ENCODE measurements at regions not wholly inside any gene's neighbourhood (a gene's known extent, or its start where the extent isn't known, plus 50 kb on each side); places are given as distances from the start of the nearest gene placed in this dataset.

GRCh38 chr3:189099031-189099471 is 72.7 kb upstream of the TPRG1 start:
- H3K27ac ChIP-seq: peak overlapping the region in 2 of 3 donors; percentile 64
- whole genome bisulfite sequencing, 2 donors: 85% methylated on average over 12 of the region's 12 CpGs
- H3K36me3 ChIP-seq: no peaks in the 10 kb centered on the region
- DNase-seq: peak; percentile 42 to 44
- TF ChIP-seq POLR2A (IDR thresholded peaks at IDR 0.05) (no peak), CTCF (IDR thresholded peaks at IDR 0.05) (no peak)
- H3K9me3 ChIP-seq: no peaks in the 10 kb centered on the region
- no peak overlapping the region for H3K4me3 ChIP-seq (replicated peaks in 1 of 3)
- intact Hi-C loops (cut with DNase I): no loop called here
- H3K27me3 ChIP-seq: no peaks in the 10 kb centered on the region
- peaks cover 0 to 22% of the 10 kb centered on the region in 2 donors for H3K4me1 ChIP-seq

- H3K9me3 ChIP-seq: no peaks in the 10 kb centered on the region
- peak overlapping the region; percentile 52 to 64 (median 64) for H3K27ac ChIP-seq
- intact Hi-C loops (cut with DNase I): no loop called here
- no peaks in the 10 kb centered on the region for H3K27me3 ChIP-seq
- no peak for TF ChIP-seq POLR2A (IDR thresholded peaks at IDR 0.05)
- no peak for TF ChIP-seq CTCF (IDR thresholded peaks at IDR 0.05)
- WGBS, 2 donors: 46 to 63% methylated on average over 12 of the region's 12 CpGs
- peak; percentile 14 to 24 for DNase-seq
- H3K4me1 ChIP-seq: peaks cover 0 to 22% of the 10 kb centered on the region in 2 donors
- no peaks in the 10 kb centered on the region for H3K36me3 ChIP-seq
- no peak overlapping the region for H3K4me3 ChIP-seq (replicated peaks in 1 of 3)
These were observed 72.1 kb upstream of the TPRG1 start for GRCh38 chr3:189099505-189100290.

GRCh38 chr3:189100866-189101265 is 70.9 kb upstream of the TPRG1 start:
- intact Hi-C loops (cut with DNase I): no loop called here

GRCh38 chr3:189101594-189101993 is 70.2 kb upstream of the TPRG1 start:
- H3K4me3 ChIP-seq (replicated peaks in 1 of 3): no peak overlapping the region
- no peaks in the 10 kb centered on the region for H3K36me3 ChIP-seq
- H3K4me1 ChIP-seq: peaks cover 0 to 13% of the 10 kb centered on the region in 2 donors
- no peak for DNase-seq
- H3K27ac ChIP-seq: no peak overlapping the region
- no peaks in the 10 kb centered on the region for H3K27me3 ChIP-seq
- no peaks in the 10 kb centered on the region for H3K9me3 ChIP-seq
- no peak for TF ChIP-seq POLR2A (IDR thresholded peaks at IDR 0.05)
- intact Hi-C loops (cut with DNase I): no loop called here
- WGBS, 2 donors: 94 to 95% methylated on average over 2 of the region's 2 CpGs

More at GRCh38 chr3:189100866-189101265, 70.9 kb upstream of the TPRG1 start:
- Histone ChIP-seq H3K27me3 (no peaks in the 10 kb centered on the region), H3K4me3 (replicated peaks in 1 of 3) (no peak overlapping the region), H3K4me1 (peaks cover 0 to 20% of the 10 kb centered on the region in 2 donors), H3K27ac (peak overlapping the region in 1 of 3 donors; percentile 64), H3K9me3 (no peaks in the 10 kb centered on the region), H3K36me3 (no peaks in the 10 kb centered on the region)
- 94 to 97% methylated on average over 2 of the region's 2 CpGs for WGBS, 2 donors
- DNase-seq: no peak
- no peak for TF ChIP-seq POLR2A (IDR thresholded peaks at IDR 0.05)
- TF ChIP-seq CTCF (IDR thresholded peaks at IDR 0.05): no peak

DNA sequence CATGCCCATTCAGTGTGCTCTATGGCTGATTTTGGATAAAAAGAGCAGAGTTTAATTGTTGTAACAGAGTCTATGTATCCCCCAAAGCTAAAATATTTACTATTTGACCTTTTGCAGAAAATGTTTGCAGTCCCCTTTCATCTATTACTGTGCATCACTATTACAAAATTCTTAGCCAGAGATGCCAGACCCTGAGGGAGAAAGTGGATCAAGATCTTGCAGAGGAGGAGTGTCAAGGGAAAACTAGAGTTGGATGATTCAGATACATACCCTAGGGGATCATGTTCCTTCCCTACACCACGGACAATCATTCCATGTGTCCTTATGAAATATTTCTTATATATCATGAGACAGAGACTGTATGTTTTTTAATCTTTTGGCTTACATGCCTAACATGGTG is 68.6 kb upstream of the TPRG1 start:
- intact Hi-C loops (cut with DNase I): no loop called here
- WGBS, 2 donors: 86 to 89% methylated on average over 1 of the region's 1 CpG
- no peak overlapping the region for H3K27ac ChIP-seq

More for the DNA sequence above, 68.6 kb upstream of the TPRG1 start:
- no peak for TF ChIP-seq POLR2A (IDR thresholded peaks at IDR 0.05)
- TF ChIP-seq CTCF (IDR thresholded peaks at IDR 0.05): no peak
- Histone ChIP-seq H3K4me3 (replicated peaks in 1 of 3) (no peak overlapping the region), H3K9me3 (no peaks in the 10 kb centered on the region), H3K4me1 (peaks cover 0 to 7% of the 10 kb centered on the region in 2 donors), H3K36me3 (no peaks in the 10 kb centered on the region), H3K27me3 (no peaks in the 10 kb centered on the region)
- DNase-seq: no peak
